Chondrocyte (in vitro differentiated cells): ENCODE measurements at regions not wholly inside any gene's neighbourhood (a gene's known extent, or its start where the extent isn't known, plus 50 kb on each side); places are given as distances from the start of the nearest gene placed in this dataset.

Experiments used
- DNase-seq: peaks from one replicate; pipeline ENCODE4 v3.0.0; 2021; ENCODE audit warnings: mixed read lengths, low spot score
- H3K27ac Mint-ChIP-seq: one replicate; pipeline ENCODE4 v1.8.0; 2021; ENCODE audit warnings: mild to moderate bottlenecking, moderate library complexity, mixed read lengths; ENCODE audit not compliant: unreplicated experiment
- H3K27me3 Mint-ChIP-seq: 2 replicates; pipeline ENCODE4 v1.8.0; 2021; ENCODE audit warnings: low read depth, mixed read lengths
- H3K36me3 Mint-ChIP-seq: 2 replicates; pipeline ENCODE4 v1.8.0; 2021; ENCODE audit warnings: low read depth, mixed read lengths
- H3K4me1 Mint-ChIP-seq: 2 replicates; pipeline ENCODE4 v1.8.0; 2021; ENCODE audit warnings: low read depth, mild to moderate bottlenecking, mixed read lengths
- H3K4me3 Mint-ChIP-seq: one replicate; pipeline ENCODE4 v1.8.0; 2021; ENCODE audit warnings: mild to moderate bottlenecking, moderate library complexity, mixed read lengths; ENCODE audit not compliant: unreplicated experiment
- H3K9me3 Mint-ChIP-seq: 2 replicates; pipeline ENCODE4 v1.8.0; 2021; ENCODE audit warnings: low read depth, mixed read lengths
- TF ChIP-seq, protein P1 (sequence below): fragments of 200-600 bp; sonication (generic); IDR thresholded peaks from 2 replicates; pipeline ENCODE4 v1.5.0; 2021; ENCODE audit warnings: antibody characterized with exemption, mild to moderate bottlenecking, moderate library complexity

DNA sequence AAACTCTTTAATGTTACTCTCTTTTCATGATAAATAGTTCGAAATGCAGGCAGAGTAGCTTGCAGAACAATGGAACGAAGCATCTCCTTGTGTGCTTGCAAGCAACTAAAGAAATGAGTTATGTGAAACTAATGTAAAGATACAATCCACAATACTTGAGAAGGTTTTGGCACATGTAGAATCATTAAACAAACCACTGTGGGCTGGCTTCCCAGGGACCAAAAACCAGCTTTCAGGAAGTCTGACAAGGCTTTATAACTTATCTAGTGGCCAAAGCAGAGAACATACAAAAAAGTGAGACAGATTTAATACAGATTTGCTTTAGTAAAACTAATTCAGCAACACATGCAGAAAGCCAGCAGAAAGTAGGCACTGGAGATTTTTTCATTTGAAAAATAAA is 1673.8 kb upstream of the AGA start:
- Mint-ChIP-seq H3K9me3 (no peaks in the 10 kb centered on the region), H3K4me3 (no peak overlapping the region), H3K4me1 (no peaks in the 10 kb centered on the region), H3K27ac (no peak overlapping the region), H3K36me3 (no peaks in the 10 kb centered on the region), H3K27me3 (no peaks in the 10 kb centered on the region)
- no peak for DNase-seq
- TF ChIP-seq, protein P1, sequence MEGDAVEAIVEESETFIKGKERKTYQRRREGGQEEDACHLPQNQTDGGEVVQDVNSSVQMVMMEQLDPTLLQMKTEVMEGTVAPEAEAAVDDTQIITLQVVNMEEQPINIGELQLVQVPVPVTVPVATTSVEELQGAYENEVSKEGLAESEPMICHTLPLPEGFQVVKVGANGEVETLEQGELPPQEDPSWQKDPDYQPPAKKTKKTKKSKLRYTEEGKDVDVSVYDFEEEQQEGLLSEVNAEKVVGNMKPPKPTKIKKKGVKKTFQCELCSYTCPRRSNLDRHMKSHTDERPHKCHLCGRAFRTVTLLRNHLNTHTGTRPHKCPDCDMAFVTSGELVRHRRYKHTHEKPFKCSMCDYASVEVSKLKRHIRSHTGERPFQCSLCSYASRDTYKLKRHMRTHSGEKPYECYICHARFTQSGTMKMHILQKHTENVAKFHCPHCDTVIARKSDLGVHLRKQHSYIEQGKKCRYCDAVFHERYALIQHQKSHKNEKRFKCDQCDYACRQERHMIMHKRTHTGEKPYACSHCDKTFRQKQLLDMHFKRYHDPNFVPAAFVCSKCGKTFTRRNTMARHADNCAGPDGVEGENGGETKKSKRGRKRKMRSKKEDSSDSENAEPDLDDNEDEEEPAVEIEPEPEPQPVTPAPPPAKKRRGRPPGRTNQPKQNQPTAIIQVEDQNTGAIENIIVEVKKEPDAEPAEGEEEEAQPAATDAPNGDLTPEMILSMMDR = no peak

DNA sequence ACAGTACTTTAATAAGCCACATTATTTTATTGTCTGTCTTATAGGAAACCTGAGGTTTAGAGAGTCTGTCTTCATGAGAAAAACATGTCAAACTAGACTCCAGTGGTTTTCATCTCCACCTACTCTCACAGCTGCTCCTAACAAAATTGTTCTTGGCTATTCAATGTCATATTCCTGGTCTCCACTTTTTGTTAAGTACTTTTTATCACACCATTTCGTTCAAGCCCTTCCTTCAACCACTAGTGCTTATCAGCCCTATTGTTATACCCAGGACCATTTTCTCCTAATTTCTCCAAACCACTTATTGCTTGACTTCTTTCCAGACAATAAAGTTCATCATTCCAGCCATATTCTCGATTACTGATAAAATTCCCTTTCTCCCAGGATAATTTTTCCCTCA is 1674.3 kb upstream of the AGA start:
- DNase-seq = no peak
- H3K9me3 Mint-ChIP-seq = no peaks in the 10 kb centered on the region
- TF ChIP-seq, protein P1 = no peak
- H3K27ac Mint-ChIP-seq = no peak overlapping the region
- H3K36me3 Mint-ChIP-seq = no peaks in the 10 kb centered on the region
- no peaks in the 10 kb centered on the region for H3K4me1 Mint-ChIP-seq
- H3K27me3 Mint-ChIP-seq = no peaks in the 10 kb centered on the region
- H3K4me3 Mint-ChIP-seq = no peak overlapping the region

DNA sequence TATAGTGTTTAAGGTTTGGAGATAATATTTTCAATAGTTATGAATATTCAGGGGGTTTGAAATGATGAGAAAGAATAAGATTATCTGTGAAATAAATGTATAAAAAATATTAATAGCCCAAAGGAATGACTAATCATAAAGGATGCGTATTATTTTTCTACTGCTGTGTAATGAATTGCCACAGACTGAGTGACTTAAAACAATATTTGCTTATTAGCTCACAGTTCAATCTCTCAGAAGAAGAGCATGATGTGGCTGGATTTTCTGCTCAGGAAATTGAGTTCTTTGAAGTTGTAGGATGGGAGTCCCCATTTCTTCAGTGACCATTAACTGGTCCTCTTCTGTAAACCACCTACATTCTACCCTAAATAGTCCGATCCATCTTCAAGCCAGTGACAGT is 1680.8 kb upstream of the AGA start:
- no peaks in the 10 kb centered on the region for H3K9me3 Mint-ChIP-seq
- H3K27ac Mint-ChIP-seq = no peak overlapping the region
- no peak for DNase-seq
- no peaks in the 10 kb centered on the region for H3K4me1 Mint-ChIP-seq
- no peaks in the 10 kb centered on the region for H3K36me3 Mint-ChIP-seq
- no peak overlapping the region for H3K4me3 Mint-ChIP-seq
- no peaks in the 10 kb centered on the region for H3K27me3 Mint-ChIP-seq
- TF ChIP-seq, protein P1 = no peak

DNA sequence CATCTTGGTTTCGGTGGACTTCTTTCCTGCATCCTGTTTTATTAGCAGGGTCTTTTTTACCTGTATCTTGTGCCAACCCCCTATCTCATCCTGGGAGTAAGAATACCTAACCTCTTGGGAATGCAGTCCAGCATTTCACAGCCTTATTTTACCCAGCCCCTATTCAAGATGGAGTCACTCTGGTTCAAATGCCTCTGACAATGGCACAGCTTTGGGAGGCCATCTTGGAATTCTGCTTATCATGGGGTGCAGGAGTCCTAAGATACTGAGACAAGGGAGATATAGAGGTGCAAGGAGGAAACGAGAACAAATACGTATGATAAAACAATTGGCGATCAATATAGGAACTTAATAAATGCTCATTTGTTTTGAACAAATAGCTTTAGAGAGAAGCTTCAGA is 1682.2 kb upstream of the AGA start:
- Mint-ChIP-seq H3K4me1 (no peaks in the 10 kb centered on the region), H3K4me3 (no peak overlapping the region), H3K36me3 (no peaks in the 10 kb centered on the region), H3K9me3 (no peaks in the 10 kb centered on the region), H3K27me3 (no peaks in the 10 kb centered on the region), H3K27ac (no peak overlapping the region)
- TF ChIP-seq, protein P1 = no peak
- no peak for DNase-seq

DNA sequence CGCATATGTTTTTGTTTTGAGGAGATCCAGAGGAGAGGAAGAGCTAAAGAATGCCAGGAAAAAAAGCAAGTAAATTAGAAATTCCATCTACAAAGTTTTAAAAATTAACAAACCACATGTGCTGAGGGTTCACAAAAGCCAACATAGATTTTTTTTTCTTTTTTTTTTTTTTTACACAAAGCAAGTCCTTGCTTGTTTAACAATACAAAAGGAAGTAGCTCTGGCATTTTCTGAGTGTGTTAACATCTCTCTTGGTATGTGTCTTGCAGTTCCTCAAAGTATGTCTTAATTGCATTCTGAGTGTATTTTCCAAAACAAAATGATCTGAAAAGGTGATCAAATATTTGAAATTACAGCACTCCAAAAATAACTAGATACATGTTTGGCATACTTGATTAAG is 1682.7 kb upstream of the AGA start:
- Mint-ChIP-seq H3K27ac (no peak overlapping the region), H3K9me3 (no peaks in the 10 kb centered on the region), H3K27me3 (no peaks in the 10 kb centered on the region), H3K4me1 (no peaks in the 10 kb centered on the region), H3K4me3 (no peak overlapping the region), H3K36me3 (no peaks in the 10 kb centered on the region)
- no peak for DNase-seq
- TF ChIP-seq, protein P1 = no peak
